Gastrocnemius medialis (tissue), 4 donors: ENCODE measurements at regions not wholly inside any gene's neighbourhood (a gene's known extent, or its start where the extent isn't known, plus 50 kb on each side); places are given as distances from the start of the nearest gene placed in this dataset.

ENCODE experiments used
- POLR2A ChIP-seq, 2 donors: fragments of 450-650 bp; IDR thresholded peaks; one replicate each; pipeline ENCODE4 v1.6.1; 2017; ENCODE audit warnings: antibody characterized with exemption in 2 of 2, mild to moderate bottlenecking in 2 of 2, moderate library complexity in 2 of 2
- TF ChIP-seq, protein P1 (sequence below), 5 experiments: fragments of 450-650 bp in 3 of 5; fragments of 200-600 bp in 2 of 5; sonication (generic) in 2 of 5; IDR thresholded peaks in 4 of 5; conservative IDR thresholded peaks in 1 of 5; 1 replicate in 4 of 5; 2 replicates in 1 of 5; pipeline ENCODE4 v1.5.1; 2016 to 2019; ENCODE audit warnings: antibody characterized with exemption in 5 of 5, mild to moderate bottlenecking in 3 of 5, moderate library complexity in 3 of 5

DNA sequence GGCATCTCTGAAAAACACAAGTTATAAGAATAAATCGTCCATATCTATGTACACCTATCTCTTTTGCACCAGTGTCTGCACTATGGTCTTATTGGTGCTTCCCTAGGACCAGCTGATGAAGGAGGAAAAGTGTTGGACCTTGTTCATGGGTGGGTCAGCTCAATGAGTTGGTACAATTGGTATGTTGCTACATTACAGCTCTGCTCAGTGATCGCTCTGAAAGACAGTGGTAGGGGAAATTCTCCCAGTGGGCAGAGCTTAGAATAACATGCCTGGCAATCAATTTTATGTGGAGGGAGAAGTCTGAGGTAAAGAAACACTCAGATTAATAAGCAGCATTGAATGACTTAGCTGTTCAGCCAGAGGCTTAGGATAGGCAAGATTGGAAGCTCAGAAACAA lies 138.7 kb upstream of the KL start:
- TF ChIP-seq, protein P1, sequence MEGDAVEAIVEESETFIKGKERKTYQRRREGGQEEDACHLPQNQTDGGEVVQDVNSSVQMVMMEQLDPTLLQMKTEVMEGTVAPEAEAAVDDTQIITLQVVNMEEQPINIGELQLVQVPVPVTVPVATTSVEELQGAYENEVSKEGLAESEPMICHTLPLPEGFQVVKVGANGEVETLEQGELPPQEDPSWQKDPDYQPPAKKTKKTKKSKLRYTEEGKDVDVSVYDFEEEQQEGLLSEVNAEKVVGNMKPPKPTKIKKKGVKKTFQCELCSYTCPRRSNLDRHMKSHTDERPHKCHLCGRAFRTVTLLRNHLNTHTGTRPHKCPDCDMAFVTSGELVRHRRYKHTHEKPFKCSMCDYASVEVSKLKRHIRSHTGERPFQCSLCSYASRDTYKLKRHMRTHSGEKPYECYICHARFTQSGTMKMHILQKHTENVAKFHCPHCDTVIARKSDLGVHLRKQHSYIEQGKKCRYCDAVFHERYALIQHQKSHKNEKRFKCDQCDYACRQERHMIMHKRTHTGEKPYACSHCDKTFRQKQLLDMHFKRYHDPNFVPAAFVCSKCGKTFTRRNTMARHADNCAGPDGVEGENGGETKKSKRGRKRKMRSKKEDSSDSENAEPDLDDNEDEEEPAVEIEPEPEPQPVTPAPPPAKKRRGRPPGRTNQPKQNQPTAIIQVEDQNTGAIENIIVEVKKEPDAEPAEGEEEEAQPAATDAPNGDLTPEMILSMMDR (IDR thresholded peaks at IDR 0.05 in 4 of 5, conservative IDR thresholded peaks at IDR 0.05 in 1 of 5): no peak
- TF ChIP-seq POLR2A (IDR thresholded peaks at IDR 0.05): no peak
